Endothelial cell (in vitro differentiated cells): ENCODE measurements at regions not wholly inside any gene's neighbourhood (a gene's known extent, or its start where the extent isn't known, plus 50 kb on each side); places are given as distances from the start of the nearest gene placed in this dataset.

Source experiments
- DNase-seq: peaks from one replicate; pipeline ENCODE4 v3.0.0; 2021; ENCODE audit warnings: low spot score
- H3K27ac Mint-ChIP-seq: one replicate; pipeline ENCODE4 v1.8.0; 2021; ENCODE audit warnings: mixed read lengths, inconsistent platforms; ENCODE audit not compliant: unreplicated experiment
- H3K27me3 Mint-ChIP-seq: one replicate; pipeline ENCODE4 v1.8.0; 2021; ENCODE audit warnings: mild to moderate bottlenecking, moderate library complexity, mixed read lengths, inconsistent platforms; ENCODE audit not compliant: unreplicated experiment
- H3K36me3 Mint-ChIP-seq: one replicate; pipeline ENCODE4 v1.8.0; 2021; ENCODE audit warnings: mild to moderate bottlenecking, low read depth, mixed read lengths, inconsistent platforms; ENCODE audit not compliant: unreplicated experiment
- H3K4me1 Mint-ChIP-seq: one replicate; pipeline ENCODE4 v1.8.0; 2021; ENCODE audit warnings: mild to moderate bottlenecking, mixed read lengths, inconsistent platforms; ENCODE audit not compliant: unreplicated experiment
- H3K4me3 Mint-ChIP-seq: one replicate; pipeline ENCODE4 v1.8.0; 2021; ENCODE audit warnings: mild to moderate bottlenecking, mixed read lengths, inconsistent platforms; ENCODE audit not compliant: unreplicated experiment
- H3K9me3 Mint-ChIP-seq: one replicate; pipeline ENCODE4 v1.8.0; 2021; ENCODE audit warnings: mixed read lengths, inconsistent platforms; ENCODE audit not compliant: unreplicated experiment
- TF ChIP-seq, protein P1 (sequence below): fragments of 200-600 bp; sonication (generic); IDR thresholded peaks from one replicate; pipeline ENCODE4 v1.5.0; 2021; ENCODE audit warnings: antibody characterized with exemption; ENCODE audit not compliant: unreplicated experiment

GRCh38 chr6:19160081-19160730 is 677.0 kb upstream of the ID4 start:
- TF ChIP-seq, protein P1, sequence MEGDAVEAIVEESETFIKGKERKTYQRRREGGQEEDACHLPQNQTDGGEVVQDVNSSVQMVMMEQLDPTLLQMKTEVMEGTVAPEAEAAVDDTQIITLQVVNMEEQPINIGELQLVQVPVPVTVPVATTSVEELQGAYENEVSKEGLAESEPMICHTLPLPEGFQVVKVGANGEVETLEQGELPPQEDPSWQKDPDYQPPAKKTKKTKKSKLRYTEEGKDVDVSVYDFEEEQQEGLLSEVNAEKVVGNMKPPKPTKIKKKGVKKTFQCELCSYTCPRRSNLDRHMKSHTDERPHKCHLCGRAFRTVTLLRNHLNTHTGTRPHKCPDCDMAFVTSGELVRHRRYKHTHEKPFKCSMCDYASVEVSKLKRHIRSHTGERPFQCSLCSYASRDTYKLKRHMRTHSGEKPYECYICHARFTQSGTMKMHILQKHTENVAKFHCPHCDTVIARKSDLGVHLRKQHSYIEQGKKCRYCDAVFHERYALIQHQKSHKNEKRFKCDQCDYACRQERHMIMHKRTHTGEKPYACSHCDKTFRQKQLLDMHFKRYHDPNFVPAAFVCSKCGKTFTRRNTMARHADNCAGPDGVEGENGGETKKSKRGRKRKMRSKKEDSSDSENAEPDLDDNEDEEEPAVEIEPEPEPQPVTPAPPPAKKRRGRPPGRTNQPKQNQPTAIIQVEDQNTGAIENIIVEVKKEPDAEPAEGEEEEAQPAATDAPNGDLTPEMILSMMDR = no peak
- Mint-ChIP-seq H3K4me3 (no peak overlapping the region), H3K27me3 (no peaks in the 10 kb centered on the region), H3K4me1 (no peaks in the 10 kb centered on the region), H3K27ac (no peak overlapping the region), H3K36me3 (no peaks in the 10 kb centered on the region), H3K9me3 (no peaks in the 10 kb centered on the region)
- DNase-seq = no peak

- no peaks in the 10 kb centered on the region for H3K9me3 Mint-ChIP-seq
- no peak for DNase-seq
- peaks cover 11% of the 10 kb centered on the region for H3K4me1 Mint-ChIP-seq
- H3K4me3 Mint-ChIP-seq = no peak overlapping the region
- H3K27ac Mint-ChIP-seq = no peak overlapping the region
- H3K27me3 Mint-ChIP-seq = no peaks in the 10 kb centered on the region
- no peaks in the 10 kb centered on the region for H3K36me3 Mint-ChIP-seq
- TF ChIP-seq, protein P1 = no peak
Measured at GRCh38 chr6:19167251-19167650, 669.9 kb upstream of the ID4 start.

- Mint-ChIP-seq H3K27me3 (no peaks in the 10 kb centered on the region), H3K27ac (no peak overlapping the region), H3K4me3 (no peak overlapping the region), H3K4me1 (peaks cover 11% of the 10 kb centered on the region), H3K9me3 (no peaks in the 10 kb centered on the region), H3K36me3 (no peaks in the 10 kb centered on the region)
- TF ChIP-seq, protein P1 = no peak
- no peak for DNase-seq
Measured at GRCh38 chr6:19169366-19169765, 667.8 kb upstream of the ID4 start.

GRCh38 chr6:19175023-19175422 is 662.1 kb upstream of the ID4 start:
- Mint-ChIP-seq H3K9me3 (peaks cover 3% of the 10 kb centered on the region), H3K27ac (no peak overlapping the region), H3K4me1 (no peaks in the 10 kb centered on the region), H3K4me3 (no peak overlapping the region), H3K27me3 (no peaks in the 10 kb centered on the region), H3K36me3 (no peaks in the 10 kb centered on the region)
- TF ChIP-seq, protein P1 = no peak
- DNase-seq = no peak

GRCh38 chr6:19180348-19181072 is 656.7 kb upstream of the ID4 start:
- DNase-seq = no peak
- H3K27ac Mint-ChIP-seq = no peak overlapping the region
- TF ChIP-seq, protein P1 = no peak
- H3K36me3 Mint-ChIP-seq = no peaks in the 10 kb centered on the region
- H3K27me3 Mint-ChIP-seq = peaks cover 2% of the 10 kb centered on the region
- H3K4me3 Mint-ChIP-seq = no peak overlapping the region
- peaks cover 9% of the 10 kb centered on the region for H3K9me3 Mint-ChIP-seq
- H3K4me1 Mint-ChIP-seq = no peaks in the 10 kb centered on the region
